COLO668 (cell line): ENCODE measurements at regions not wholly inside any gene's neighbourhood (a gene's known extent, or its start where the extent isn't known, plus 50 kb on each side); places are given as distances from the start of the nearest gene placed in this dataset.
A peak's percentile ranks its signal among the peaks of the same experiment; 100 is the strongest.
"Not testable (repeated sequence)": the region's sequence is repeated elsewhere in the genome, so short reads cannot be mapped to it uniquely, and the experiment has no call there.

Experiments used
- DNase-seq: peaks from one replicate; lab custom pipeline; 2025; ENCODE audit not compliant: unreplicated experiment; lab: John Stamatoyannopoulos, UW

DNA sequence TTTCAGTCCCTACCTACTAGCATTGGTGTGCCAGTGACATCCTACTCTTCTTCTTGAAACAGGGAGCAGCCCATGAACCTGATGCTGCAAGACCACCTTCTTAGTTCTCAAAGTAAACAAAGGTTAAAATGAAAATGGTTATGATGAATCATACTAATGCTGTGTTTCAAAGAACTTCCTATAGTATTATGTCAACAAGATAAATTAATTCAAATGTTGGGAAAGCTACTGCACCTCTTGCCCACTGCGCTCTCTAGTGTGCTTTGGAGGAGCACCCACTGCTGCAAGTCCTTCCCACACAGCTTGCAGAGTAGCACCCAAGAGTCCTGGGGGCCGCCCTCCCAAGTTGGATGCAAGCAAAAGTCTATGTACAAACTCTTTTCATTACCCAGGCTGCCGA is 81.1 kb downstream of the CD200R1L start:
- DNase-seq: no peak

GRCh38 chr3:112763258-112763657 is 83.4 kb downstream of the CD200R1L start:
- no peak for DNase-seq

DNA sequence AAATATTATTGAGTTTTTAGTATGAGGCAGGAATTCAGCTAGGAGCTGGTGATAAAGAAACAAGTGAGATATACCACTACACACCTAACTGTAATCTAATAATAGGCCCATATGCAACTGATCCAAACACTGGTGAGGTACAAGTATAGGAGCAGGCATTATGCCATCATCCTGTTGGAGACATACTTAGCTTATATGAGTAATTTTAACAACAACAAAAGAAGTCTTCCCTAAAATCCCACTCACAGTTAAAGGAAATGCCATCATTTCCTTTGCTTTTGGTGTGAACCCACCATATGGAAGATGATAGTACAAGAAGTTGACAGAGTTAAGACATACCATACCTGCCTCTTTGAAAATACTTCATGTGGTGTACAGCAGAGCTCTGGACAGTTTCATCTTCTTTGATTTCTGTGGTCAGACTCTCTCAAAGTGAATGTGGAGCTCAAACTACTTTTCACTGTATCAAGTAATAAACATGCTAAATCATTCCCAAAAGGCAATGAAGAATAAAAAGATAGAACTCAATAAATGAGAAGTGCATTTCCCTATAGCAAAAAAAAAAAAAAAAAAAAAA is 85.5 kb downstream of the CD200R1L start:
- no peak for DNase-seq

GRCh38 chr3:112759681-112760080 is 87.0 kb downstream of the CD200R1L start:
- peak; percentile 51 for DNase-seq

GRCh38 chr3:112759210-112759609 is 87.5 kb downstream of the CD200R1L start:
- no peak for DNase-seq

GRCh38 chr3:112757197-112757596 is 89.5 kb downstream of the CD200R1L start:
- no peak for DNase-seq

- DNase-seq: no peak
Observed at GRCh38 chr3:112755845-112756613, 90.6 kb downstream of the CD200R1L start.

GRCh38 chr3:112755046-112755445 is 91.6 kb downstream of the CD200R1L start:
- DNase-seq: not testable (repeated sequence)

DNA sequence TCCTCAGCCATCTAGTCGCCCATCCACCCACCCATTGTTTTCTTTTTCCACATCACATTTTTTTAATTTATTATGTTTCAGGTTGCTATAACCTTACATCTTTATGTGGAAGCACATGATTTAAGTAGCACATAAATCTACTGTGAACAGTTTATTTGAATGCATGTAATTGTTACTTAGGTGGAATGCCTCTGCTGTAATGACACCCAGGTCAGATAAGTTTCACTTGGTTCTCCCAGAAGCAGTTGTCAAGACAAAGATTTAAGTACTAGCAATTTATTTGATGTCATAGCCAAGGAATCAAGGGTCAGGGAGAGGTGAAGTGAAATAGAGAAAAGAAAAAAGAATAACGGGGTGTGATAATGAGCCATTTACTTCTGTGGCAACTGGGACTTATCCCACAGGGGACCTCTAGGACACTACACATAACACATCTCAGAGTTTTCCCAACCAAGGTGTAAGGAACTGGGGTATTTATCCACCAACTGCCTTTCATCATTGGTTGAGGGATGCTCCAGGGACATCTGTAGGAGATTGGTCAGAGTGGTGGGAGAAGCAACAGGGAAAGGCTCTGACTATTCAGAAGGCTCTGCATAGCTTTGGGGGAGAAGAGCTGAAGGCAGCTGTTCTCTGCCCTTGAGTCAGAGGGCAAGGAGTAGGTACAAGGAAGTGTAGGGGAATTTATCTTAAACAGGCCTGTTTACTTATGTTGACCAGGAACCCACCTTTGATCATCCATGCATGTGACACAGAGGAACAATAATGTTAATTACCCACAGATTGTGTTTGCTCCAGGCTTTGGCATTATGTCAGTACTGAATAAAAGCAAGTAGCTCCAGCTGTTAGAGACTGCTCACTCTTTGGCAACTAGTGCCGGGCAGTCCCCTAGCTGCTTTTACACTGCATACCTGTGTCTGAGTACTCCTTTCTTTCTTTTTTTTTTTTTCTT is 94.8 kb downstream of the CD200R1L start:
- peak; percentile 5 for DNase-seq

- no peak for DNase-seq
Observed at GRCh38 chr3:112751061-112751460, 95.6 kb downstream of the CD200R1L start.

- no peak for DNase-seq
Observed at GRCh38 chr3:112747624-112748023, 99.0 kb downstream of the CD200R1L start.

GRCh38 chr3:112746675-112747280 is 99.9 kb downstream of the CD200R1L start:
- DNase-seq: no peak

GRCh38 chr3:112745567-112746248 is 101.0 kb downstream of the CD200R1L start:
- no peak for DNase-seq

DNA sequence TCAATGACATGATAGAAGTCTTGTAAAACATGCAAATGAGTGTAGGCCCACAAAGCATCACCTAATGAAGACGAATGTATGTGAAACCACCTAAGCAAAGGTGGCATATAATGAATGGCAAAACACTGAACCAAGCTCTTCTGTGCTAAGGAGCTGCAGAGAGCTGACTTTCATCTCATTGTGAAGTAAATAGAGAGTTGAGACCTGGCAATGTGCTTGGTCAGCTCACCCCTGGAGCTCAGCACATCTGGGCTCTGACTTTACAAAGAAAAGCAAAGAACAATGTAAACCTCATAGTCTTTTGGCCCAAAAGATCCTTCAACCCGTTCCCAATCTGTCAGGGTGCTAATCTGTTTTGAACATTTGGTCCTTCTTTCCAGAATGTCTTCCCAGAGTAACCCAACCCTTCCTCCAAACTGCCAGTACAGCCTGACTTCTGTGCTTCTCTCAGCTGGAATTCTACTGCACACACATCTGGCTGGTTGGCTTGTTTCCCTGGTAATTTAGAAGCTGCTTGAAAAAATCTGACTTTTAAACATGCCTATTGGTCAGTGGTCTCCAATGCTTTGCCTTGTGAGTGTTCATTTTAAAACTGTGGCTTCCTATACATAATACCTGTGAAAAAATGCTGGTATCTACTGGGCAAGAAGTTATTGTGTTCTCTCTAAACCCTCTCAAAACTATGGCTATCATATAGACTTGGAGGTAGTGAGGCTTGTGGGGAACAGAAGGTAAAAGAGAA is 101.7 kb downstream of the CD200R1L start:
- DNase-seq: no peak

DNA sequence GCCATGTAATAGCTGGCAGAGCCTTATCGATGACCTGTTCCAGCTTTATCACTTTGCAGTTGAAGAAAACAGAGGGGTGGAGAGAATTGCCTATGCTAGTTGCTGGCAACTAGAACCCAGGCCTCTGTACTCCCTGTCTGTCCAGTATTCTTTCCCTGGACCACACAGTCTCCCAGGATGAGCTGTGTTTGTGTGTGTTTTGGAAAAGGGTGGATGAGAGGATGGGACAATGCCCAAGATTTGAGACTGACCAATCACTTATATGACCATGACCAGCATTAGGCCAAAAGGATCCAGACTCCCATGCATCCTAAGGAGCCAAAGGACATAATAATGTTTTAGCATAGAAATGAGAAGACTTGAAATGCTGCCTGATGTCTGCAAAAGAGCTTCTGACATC is 102.6 kb downstream of the CD200R1L start:
- DNase-seq: no peak

DNA sequence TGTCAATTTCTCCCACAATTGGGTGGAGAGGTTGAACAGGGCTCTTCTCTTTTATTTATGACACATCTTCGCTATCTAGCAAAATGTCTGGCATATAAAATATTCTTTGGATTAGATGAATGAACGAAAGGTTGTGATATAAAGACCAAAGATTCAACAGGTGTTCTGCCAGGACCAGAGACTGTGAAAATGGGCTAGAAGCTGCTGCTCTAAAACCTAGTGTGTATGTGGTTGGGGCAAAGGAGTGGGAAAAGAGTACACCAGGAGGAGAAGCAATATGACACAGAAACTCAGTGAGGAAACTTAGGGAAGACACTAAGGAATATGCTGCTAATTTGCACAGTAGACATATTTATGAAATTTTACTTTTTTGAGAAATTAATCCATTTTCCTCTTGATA is 102.0 kb upstream of the CCDC80 start:
- DNase-seq: no peak

DNA sequence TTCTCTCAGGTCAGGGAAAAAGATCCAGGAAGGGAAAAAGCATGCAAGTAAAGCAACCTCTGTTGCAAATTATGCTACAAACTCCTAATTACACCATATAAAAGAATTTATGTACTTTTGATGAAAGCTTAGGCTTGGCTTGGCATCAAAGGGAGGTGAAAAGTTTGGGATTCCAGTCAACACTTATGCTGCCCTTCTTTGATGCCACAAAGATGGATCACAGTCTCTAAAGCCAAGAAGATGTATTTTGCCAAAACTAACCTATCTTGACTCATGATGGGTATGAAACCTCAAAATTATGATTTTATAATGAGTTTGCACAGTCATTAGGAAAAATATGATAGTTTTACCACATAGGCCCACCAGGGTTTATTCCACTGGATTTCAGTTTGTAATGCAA is 101.0 kb upstream of the CCDC80 start:
- DNase-seq: no peak

DNA sequence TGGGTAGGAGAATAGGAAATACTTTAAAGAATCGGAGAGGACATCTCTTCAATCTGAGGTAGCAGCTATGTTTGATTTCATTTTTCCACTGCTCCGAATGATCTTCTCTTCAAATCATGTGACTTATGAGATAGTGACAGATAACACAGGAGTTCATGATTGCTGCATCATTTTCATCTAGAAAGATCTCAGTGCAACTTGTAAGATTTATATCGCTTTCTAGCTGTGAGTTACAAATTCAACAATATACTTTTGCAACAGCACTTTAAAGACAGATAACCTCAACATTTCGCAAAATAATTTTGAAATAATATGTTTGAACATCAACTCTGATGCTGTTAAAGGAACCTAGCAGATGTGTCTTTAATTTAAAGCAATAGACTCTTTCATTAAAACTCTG is 99.9 kb upstream of the CCDC80 start:
- no peak for DNase-seq

DNA sequence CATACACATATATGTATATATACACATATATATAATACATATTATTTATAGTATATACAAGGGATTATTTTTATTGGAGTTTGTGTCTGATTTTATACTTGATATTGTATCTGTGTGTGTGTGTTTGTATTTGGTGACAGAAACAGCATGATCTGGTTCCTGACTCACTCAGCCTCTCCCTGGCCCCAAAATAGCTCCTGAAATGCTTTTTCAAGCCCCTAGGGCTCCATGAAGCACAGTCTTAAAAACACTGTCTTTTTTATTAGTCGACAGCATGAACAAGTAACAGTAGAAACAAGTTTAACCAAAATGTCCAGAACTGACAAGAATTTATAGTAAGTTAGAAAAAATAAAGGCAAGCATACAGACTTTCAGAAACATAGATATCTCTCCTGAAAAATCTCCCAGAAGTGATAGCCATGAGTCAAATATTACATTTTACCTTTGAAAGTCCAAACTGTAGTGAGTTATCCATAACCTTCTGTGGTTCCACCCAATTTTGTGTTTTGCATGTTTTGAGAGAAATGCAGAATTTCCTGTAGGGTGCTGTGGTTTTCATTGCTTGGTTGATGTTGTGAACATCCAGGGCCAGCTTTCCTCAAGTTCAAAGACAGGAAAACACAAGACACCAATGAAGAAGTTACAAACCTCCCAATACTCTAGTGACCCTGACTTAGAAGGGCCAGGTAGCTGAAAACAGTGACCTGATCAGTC is 98.5 kb upstream of the CCDC80 start:
- DNase-seq: no peak
